Renal pelvis (tissue), 1 donor: ENCODE measurements at regions not wholly inside any gene's neighbourhood (a gene's known extent, or its start where the extent isn't known, plus 50 kb on each side); places are given as distances from the start of the nearest gene placed in this dataset.
"Not testable (repeated sequence)": the region's sequence is repeated elsewhere in the genome, so short reads cannot be mapped to it uniquely, and the experiment has no call there.

ENCODE experiments used
- DNase-seq: peaks from one replicate; pipeline ENCODE4 v3.0.0-alpha.2; 2013

DNA sequence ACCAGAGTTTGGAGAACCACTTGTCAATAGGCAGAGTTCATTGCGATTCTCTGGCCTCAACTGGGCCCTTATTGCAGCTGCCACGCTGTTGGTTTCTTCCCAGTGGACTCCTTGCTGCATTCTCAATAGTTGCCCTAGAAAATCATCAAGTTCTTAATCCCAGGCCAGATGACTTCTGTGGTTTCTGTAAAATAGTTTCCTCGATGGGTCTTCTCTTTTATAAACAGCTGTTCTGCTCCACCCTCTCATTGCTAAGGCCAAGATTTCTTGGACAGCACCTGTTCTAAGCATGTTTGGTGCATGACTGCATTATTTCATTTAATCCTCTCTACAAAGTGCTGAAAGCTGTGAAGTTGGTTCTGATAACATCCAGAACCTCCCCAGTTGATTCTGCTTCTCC is 131.0 kb downstream of the BCL2L11 start:
- no peak for DNase-seq

DNA sequence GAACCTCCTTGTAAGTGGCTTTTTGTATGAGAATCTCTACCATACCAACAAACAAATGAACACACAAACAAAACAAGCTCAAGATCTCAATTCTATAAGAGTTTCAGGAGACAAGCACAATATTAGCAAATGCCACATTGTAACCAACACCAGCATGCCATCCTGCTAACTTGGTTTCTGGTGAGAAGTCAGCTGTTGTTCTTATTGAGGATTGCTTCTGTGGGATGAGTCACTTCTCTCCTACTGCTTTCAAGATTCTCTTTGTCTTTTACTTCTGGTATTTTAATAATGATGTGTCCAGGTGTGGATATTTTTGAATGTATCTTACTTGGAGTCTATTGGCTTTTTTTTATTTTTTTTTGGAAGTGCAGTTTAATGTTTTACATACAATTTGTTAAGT is 131.7 kb downstream of the BCL2L11 start:
- no peak for DNase-seq

GRCh38 chr2:111254916-111255315 is 134.2 kb downstream of the BCL2L11 start:
- DNase-seq, result not testable (repeated sequence)

DNA sequence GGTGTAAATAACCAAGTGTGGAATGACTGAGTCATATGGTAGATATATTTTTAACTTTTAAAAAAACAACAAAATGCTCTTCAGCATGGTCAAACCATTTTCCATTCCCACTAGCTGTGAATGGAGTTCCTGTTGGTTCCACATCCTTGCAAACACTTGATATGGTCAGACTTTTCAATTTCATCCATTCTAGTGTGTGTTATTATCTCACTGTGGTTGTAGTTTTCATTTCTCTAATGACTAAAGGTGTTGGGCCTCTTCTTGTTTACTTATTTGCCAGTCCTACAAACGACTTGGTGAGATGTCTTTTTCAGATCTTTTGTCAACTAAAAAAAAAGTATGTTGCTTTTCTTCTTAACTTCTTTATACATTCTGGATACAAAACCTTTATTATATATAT is 135.9 kb downstream of the BCL2L11 start:
- DNase-seq, result not testable (repeated sequence)

GRCh38 chr2:111257607-111258006 is 136.9 kb downstream of the BCL2L11 start:
- not testable (repeated sequence) for DNase-seq

GRCh38 chr2:111258318-111258717 is 137.6 kb downstream of the BCL2L11 start:
- DNase-seq, result not testable (repeated sequence)

- not testable (repeated sequence) for DNase-seq
These were observed 142.1 kb downstream of the BCL2L11 start for GRCh38 chr2:111262627-111263379.

- not testable (repeated sequence) for DNase-seq
These were observed 142.8 kb downstream of the BCL2L11 start for GRCh38 chr2:111263380-111264017.

- not testable (repeated sequence) for DNase-seq
These were observed 144.2 kb downstream of the BCL2L11 start for GRCh38 chr2:111264956-111265355.

GRCh38 chr2:111266556-111266955 is 145.8 kb downstream of the BCL2L11 start:
- DNase-seq, result not testable (repeated sequence)

- DNase-seq, result not testable (repeated sequence)
These were observed 146.3 kb downstream of the BCL2L11 start for GRCh38 chr2:111267038-111267437.

GRCh38 chr2:111269761-111270323 is 149.1 kb downstream of the BCL2L11 start:
- not testable (repeated sequence) for DNase-seq

DNA sequence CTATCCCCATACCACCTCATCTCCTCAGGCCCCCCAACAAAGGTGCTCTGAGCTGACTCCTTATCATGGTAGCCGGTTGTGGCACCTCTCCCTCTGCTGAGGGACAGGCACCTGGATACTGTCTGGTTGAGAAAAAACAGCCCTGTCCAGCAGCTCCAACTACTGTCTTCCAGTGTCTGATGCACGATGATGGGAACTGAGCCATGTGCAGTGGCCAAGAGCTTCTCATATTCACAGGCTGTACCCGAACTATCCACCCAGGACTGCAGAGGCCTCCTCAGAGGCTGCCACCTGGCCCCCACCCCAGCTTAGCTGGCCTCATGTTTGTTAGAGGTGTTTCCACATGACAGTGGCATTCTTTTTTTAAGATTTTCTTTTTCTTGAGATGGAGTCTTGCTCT is 149.9 kb downstream of the BCL2L11 start:
- not testable (repeated sequence) for DNase-seq

DNA sequence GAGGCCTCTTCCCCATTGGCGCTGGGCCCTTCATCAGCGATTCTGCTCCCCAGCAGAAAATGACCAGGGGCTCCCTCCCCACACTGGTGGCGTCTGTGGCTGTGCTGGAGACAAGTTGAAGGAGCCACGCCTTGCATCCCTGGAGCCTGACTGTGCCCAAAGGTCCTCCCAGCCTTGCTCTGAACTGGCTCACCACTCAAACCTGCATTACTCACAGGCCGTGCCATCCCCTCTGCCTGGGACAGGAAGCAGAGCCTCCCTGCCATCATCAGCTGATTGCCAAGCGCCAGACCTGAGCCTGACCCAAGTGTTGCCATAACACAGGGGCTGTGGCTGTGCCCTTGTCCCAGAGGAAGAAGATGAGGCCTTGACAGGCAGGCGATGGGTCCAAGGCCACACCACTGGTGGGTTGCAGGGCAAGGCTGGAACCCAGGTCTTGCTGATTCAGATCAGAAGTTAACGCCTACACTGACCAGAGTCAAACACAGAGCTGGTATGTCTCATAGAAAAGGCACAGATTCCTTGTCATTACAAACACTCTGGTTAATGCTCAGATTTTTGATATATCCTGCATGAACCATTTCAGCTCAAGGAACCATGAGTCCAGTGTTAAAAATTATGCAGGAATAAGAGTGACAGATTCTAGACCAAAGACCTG is 151.1 kb downstream of the BCL2L11 start:
- not testable (repeated sequence) for DNase-seq

GRCh38 chr2:111273007-111273406 is 152.3 kb downstream of the BCL2L11 start:
- not testable (repeated sequence) for DNase-seq

- DNase-seq, result not testable (repeated sequence)
These were observed 154.5 kb downstream of the BCL2L11 start for GRCh38 chr2:111275047-111275853.

- not testable (repeated sequence) for DNase-seq
These were observed 155.1 kb downstream of the BCL2L11 start for GRCh38 chr2:111275854-111276171.

DNA sequence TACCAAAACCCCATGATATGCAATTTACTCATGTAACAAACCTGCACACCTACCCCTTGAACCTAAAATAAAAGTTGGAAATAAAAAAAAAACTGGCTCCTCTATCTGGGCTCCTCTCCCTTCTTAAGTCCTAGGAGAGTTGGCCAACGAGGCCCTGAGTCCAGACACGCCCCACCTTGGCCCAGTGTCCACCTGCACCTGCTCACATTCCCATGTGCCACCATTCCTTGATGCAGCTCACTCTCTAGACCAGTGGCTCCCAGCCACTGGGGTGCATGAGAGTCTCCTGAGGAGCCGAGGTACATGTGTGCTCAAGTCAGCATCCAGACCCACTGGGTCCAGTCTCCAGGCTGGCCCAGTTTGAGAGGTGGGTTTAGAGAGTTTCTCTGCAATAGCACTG is 157.4 kb downstream of the BCL2L11 start:
- not testable (repeated sequence) for DNase-seq

- DNase-seq, result not testable (repeated sequence)
These were observed 160.1 kb downstream of the BCL2L11 start for GRCh38 chr2:111280709-111281286.

- DNase-seq, result not testable (repeated sequence)
These were observed 161.4 kb downstream of the BCL2L11 start for GRCh38 chr2:111282162-111282561.
